Esophagus muscularis mucosa (tissue), 4 donors: ENCODE measurements at regions not wholly inside any gene's neighbourhood (a gene's known extent, or its start where the extent isn't known, plus 50 kb on each side); places are given as distances from the start of the nearest gene placed in this dataset.

ENCODE experiments used
- EP300 ChIP-seq: sonication (generic); formaldehyde crosslinking; IDR thresholded peaks from one replicate; pipeline ENCODE4 v1.6.1; 2017; ENCODE audit warnings: antibody characterized with exemption
- POLR2A ChIP-seq: fragments of 450-650 bp; IDR thresholded peaks from one replicate; pipeline ENCODE4 v1.6.1; 2017; ENCODE audit warnings: antibody characterized with exemption, moderate library complexity, mild to moderate bottlenecking, low read depth
- POLR2AphosphoS5 ChIP-seq, 2 donors: sonication (generic); formaldehyde crosslinking; IDR thresholded peaks; one replicate each; pipeline ENCODE4 v1.6.1; 2017; ENCODE audit warnings: antibody characterized with exemption in 2 of 2
- TF ChIP-seq, protein P1 (sequence below), 3 experiments: fragments of 200-600 bp in 2 of 3; fragments of 450-650 bp in 1 of 3; sonication (generic) in 2 of 3; IDR thresholded peaks; one replicate each; pipeline ENCODE4 v1.5.1; 2017 to 2019; ENCODE audit warnings: antibody characterized with exemption in 3 of 3, mild to moderate bottlenecking in 2 of 3, moderate library complexity in 1 of 3

DNA sequence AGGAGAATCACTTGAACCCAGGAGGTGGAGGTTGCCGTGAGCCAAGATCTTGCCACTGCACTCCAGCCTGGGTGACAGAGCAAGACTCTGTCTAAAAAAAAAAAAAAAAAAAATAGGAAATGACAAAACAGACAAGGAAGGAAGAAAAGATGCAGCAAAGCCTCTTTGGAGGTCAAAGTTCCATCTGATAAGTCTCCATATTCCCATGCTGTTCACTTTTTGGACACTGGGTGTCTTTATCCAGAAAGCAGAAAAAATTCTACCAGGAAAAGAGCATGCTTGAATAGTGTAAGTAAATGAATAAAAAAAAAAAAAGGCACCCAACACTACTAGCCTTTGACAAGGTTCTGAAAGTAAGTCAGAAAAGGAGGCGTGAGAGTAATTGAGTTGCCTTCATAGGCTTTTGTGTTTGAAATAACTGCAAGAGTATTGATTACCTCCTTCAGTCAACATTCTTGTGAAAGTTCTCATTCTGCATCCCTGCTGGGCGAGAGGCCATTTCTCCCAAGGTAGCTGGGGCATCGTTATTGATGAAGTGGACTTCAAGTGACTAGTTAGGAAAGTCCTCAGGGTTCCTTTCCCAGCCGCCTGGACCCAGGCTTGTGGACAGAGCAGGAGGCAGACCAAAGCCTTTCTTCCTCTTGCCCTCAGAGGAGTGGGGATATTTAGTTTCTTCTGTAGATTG, 133.3 kb upstream of the KIF5B start:
- no peak for TF ChIP-seq POLR2AphosphoS5 (IDR thresholded peaks at IDR 0.05)
- TF ChIP-seq, protein P1, sequence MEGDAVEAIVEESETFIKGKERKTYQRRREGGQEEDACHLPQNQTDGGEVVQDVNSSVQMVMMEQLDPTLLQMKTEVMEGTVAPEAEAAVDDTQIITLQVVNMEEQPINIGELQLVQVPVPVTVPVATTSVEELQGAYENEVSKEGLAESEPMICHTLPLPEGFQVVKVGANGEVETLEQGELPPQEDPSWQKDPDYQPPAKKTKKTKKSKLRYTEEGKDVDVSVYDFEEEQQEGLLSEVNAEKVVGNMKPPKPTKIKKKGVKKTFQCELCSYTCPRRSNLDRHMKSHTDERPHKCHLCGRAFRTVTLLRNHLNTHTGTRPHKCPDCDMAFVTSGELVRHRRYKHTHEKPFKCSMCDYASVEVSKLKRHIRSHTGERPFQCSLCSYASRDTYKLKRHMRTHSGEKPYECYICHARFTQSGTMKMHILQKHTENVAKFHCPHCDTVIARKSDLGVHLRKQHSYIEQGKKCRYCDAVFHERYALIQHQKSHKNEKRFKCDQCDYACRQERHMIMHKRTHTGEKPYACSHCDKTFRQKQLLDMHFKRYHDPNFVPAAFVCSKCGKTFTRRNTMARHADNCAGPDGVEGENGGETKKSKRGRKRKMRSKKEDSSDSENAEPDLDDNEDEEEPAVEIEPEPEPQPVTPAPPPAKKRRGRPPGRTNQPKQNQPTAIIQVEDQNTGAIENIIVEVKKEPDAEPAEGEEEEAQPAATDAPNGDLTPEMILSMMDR (IDR thresholded peaks at IDR 0.05) = no peak
- no peak for TF ChIP-seq POLR2A
- TF ChIP-seq EP300 = no peak
